Gastroesophageal sphincter (tissue), 4 donors: ENCODE measurements at regions not wholly inside any gene's neighbourhood (a gene's known extent, or its start where the extent isn't known, plus 50 kb on each side); places are given as distances from the start of the nearest gene placed in this dataset.

Experiments
- ATAC-seq: fragments of 150-250 bp; one replicate; pipeline ENCODE4 v1.9.1; 2016; ENCODE audit warnings: mild to moderate bottlenecking, moderate library complexity
- H3K27ac ChIP-seq, 4 donors: fragments of 200-600 bp; sonication (generic) in 3 of 4; 1 replicate in 3 of 4; 2 replicates in 1 of 4; pipeline ENCODE4 v1.5.1; 2016 to 2019
- H3K27me3 ChIP-seq: fragments of 200-600 bp; sonication (generic); one replicate; pipeline ENCODE4 v1.5.1; 2019
- H3K36me3 ChIP-seq, 2 donors: fragments of 200-600 bp; sonication (generic); one replicate each; pipeline ENCODE4 v1.5.1; 2019; ENCODE audit warnings: control low read depth in 1 of 2
- H3K4me1 ChIP-seq, 3 donors: fragments of 200-600 bp; sonication (generic); 1 replicate in 2 of 3; 2 replicates in 1 of 3; pipeline ENCODE4 v1.5.1; 2016 to 2019; ENCODE audit warnings: control low read depth in 2 of 3
- H3K4me3 ChIP-seq, 2 donors: fragments of 200-600 bp; sonication (generic); one replicate each; pipeline ENCODE4 v1.5.1; 2019; ENCODE audit warnings: mild to moderate bottlenecking in 1 of 2, moderate library complexity in 1 of 2
- H3K9me3 ChIP-seq, 3 donors: fragments of 200-600 bp; sonication (generic); one replicate each; pipeline ENCODE4 v1.5.1; 2017 to 2019; ENCODE audit warnings: control low read depth in 2 of 3
- EP300 ChIP-seq: sonication (generic); formaldehyde crosslinking; IDR thresholded peaks from one replicate; pipeline ENCODE4 v1.6.1; 2017; ENCODE audit warnings: antibody characterized with exemption, mild to moderate bottlenecking
- POLR2A ChIP-seq, 2 donors: fragments of 450-650 bp; IDR thresholded peaks; one replicate each; pipeline ENCODE4 v1.6.1; 2017; ENCODE audit warnings: antibody characterized with exemption in 2 of 2, mild to moderate bottlenecking in 2 of 2, moderate library complexity in 1 of 2
- POLR2AphosphoS5 ChIP-seq: sonication (generic); formaldehyde crosslinking; IDR thresholded peaks from one replicate; pipeline ENCODE4 v1.6.1; 2017; ENCODE audit warnings: antibody characterized with exemption
- WGBS, 2 donors: methylation state at CpG; one replicate each; pipeline ENCODE4 v1.1.5; 2018; ENCODE audit warnings: low coverage in 1 of 2; 5-methylcytosine and 5-hydroxymethylcytosine counted together
- small RNA-seq, 4 donors: library from RNA; depleted of rRNA; stranded (forward); fragments of <200 nt; gene quantifications; one replicate each; pipeline ENCODE3, GENCODE V24; 2016
- TF ChIP-seq, protein P1 (sequence below), 4 experiments: fragments of 200-600 bp in 2 of 4; fragments of 450-650 bp in 2 of 4; sonication (generic) in 1 of 4; IDR thresholded peaks; one replicate each; pipeline ENCODE4 v1.5.1; 2017 to 2019; ENCODE audit warnings: antibody characterized with exemption in 4 of 4, mild to moderate bottlenecking in 2 of 4, moderate library complexity in 2 of 4

DNA sequence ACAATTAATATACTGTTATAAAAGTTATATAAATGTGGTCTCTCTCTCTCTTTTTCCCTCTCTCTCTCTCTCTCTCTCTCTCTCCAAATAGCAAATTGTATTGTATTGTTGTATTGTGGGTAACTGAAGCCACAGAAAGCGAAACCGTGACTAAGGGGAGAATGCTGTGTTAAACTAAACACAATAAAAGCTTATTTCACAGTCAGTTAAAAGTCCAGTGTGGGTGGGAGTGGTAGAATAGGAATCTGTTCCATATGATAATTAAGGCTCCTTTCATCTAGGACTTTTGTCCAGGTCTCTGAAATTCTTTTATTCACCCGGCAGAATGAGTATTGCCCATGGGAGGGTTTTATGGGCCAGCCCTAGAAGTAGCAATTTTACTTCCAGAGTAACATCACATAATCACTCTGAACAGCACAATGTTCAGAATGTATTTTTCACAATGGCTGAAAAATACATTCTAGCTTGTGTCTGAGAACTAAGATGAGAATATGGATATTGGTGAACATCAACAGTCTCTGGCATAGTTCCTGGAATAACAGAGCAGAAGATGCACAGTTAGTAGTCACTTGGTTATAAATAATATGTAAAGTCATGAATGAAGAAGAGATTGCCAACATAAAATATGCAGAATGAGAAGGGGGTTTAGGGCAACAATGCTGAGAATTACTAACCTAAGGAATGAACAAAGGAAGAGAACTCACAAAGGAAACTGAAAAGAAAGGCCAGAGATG lies 399.1 kb downstream of the PLCL1 start:
- H3K4me1 ChIP-seq: no peaks in the 10 kb centered on the region
- TF ChIP-seq POLR2A (IDR thresholded peaks at IDR 0.05): no peak
- TF ChIP-seq POLR2AphosphoS5: no peak
- no peak for TF ChIP-seq EP300
- TF ChIP-seq, protein P1, sequence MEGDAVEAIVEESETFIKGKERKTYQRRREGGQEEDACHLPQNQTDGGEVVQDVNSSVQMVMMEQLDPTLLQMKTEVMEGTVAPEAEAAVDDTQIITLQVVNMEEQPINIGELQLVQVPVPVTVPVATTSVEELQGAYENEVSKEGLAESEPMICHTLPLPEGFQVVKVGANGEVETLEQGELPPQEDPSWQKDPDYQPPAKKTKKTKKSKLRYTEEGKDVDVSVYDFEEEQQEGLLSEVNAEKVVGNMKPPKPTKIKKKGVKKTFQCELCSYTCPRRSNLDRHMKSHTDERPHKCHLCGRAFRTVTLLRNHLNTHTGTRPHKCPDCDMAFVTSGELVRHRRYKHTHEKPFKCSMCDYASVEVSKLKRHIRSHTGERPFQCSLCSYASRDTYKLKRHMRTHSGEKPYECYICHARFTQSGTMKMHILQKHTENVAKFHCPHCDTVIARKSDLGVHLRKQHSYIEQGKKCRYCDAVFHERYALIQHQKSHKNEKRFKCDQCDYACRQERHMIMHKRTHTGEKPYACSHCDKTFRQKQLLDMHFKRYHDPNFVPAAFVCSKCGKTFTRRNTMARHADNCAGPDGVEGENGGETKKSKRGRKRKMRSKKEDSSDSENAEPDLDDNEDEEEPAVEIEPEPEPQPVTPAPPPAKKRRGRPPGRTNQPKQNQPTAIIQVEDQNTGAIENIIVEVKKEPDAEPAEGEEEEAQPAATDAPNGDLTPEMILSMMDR (IDR thresholded peaks at IDR 0.05): no peak
- no peaks in the 10 kb centered on the region for H3K36me3 ChIP-seq
- no peaks in the 10 kb centered on the region for H3K9me3 ChIP-seq
- no peaks in the 10 kb centered on the region for H3K27me3 ChIP-seq
- no peak overlapping the region for H3K27ac ChIP-seq
- H3K4me3 ChIP-seq: no peak overlapping the region
- ATAC-seq: no peak
- 64 to 68% methylated on average over 2 to 3 of the region's 3 CpGs for WGBS, 2 donors

Small RNAs in the stretch of these regions (small RNA-seq; reads per million reads assigned to genes)
- 0 reads per million in 4 donors for gene RNU7-147P
